DND-41 (cell line): ENCODE measurements at regions not wholly inside any gene's neighbourhood (a gene's known extent, or its start where the extent isn't known, plus 50 kb on each side); places are given as distances from the start of the nearest gene placed in this dataset.

Experiments
- CTCF ChIP-seq: IDR thresholded peaks from 2 replicates; pipeline ENCODE4 v1.5.1; 2012; ENCODE audit warnings: borderline replicate concordance, low read length, moderate library complexity, mild to moderate bottlenecking; ENCODE audit not compliant: poor library complexity, severe bottlenecking; ENCODE audit errors: extremely low read depth
- EZH2 ChIP-seq: IDR thresholded peaks from 3 replicates; pipeline ENCODE4 v1.6.1; 2012; ENCODE audit warnings: borderline replicate concordance, low read depth, mild to moderate bottlenecking, moderate library complexity, low read length, inconsistent platforms; ENCODE audit not compliant: severe bottlenecking

- no peak for TF ChIP-seq CTCF
- TF ChIP-seq EZH2 = no peak
Measured at GRCh38 chr22:48101704-48102103, 1339.3 kb downstream of the TBC1D22A start.
